ENCODE measurements at regions not wholly inside any gene's neighbourhood (a gene's known extent, or its start where the extent isn't known, plus 50 kb on each side); places are given as distances from the start of the nearest gene placed in this dataset.
A peak's percentile ranks its signal among the peaks of the same experiment; 100 is the strongest.
"Not testable (repeated sequence)": the region's sequence is repeated elsewhere in the genome, so short reads cannot be mapped to it uniquely, and the experiment has no call there.

DNA sequence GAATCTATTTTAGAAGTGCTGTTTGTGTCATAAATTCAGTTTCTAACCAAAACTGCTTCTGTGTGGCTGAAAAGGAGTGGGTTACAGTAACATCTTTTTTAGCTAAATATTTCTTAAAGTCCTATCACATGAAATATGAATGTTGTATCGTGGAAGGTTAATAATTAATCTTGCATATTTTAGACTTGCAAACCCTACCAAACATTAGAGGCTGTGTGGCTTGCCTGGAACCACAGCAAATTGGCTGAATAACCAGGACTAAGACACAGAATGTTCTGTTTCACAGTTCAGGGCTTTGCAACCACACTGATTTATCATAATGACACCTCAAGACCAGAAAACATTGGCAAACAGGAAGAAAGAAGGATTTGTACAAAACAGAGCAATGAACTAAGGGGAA lies 208.9 kb upstream of the CNTNAP5 start:
- H3K27me3 ChIP-seq (ENCODE audit: control insufficient read depth, insufficient read depth) = no peaks in the 10 kb centered on the region
- intact Hi-C loops (cut with DNase I) = no loop called here
- H3K27ac ChIP-seq (ENCODE audit: low read length) = no peak overlapping the region
- H3K4me1 ChIP-seq (ENCODE audit: control insufficient read depth, insufficient read depth, low read length) = no peaks in the 10 kb centered on the region
- ATAC-seq = no peak
- WGBS = 86% methylated on average over 1 of the region's 1 CpG
- no peaks in the 10 kb centered on the region for H3K9me3 ChIP-seq (ENCODE audit: control insufficient read depth, low read length)
- no peak for DNase-seq
- no peak overlapping the region for H3K4me3 ChIP-seq (ENCODE audit: low read length)

DNA sequence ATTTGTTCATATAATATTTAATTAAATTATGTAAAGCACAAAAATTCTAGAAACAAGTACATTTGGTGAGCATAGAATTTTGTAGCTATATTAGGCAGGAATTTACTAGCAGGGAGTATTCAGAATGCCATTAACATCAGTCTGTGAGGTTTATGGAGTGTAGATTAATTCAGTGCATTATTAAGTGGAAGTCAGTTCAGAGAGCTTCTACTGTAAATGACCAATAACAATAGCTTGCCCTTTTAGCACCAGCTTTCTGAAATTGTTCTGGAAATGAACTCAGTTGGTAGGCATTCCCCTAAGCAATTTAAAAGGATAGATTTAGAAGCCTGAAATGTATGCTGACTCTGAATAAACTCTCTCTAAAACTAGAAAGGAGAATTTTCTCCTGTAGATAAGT lies 208.2 kb upstream of the CNTNAP5 start:
- H3K27ac ChIP-seq (ENCODE audit: low read length) = no peak overlapping the region
- intact Hi-C loops (cut with DNase I) = no loop called here
- DNase-seq (no peak), ATAC-seq (no peak)
- H3K9me3 ChIP-seq (ENCODE audit: control insufficient read depth, low read length) = no peaks in the 10 kb centered on the region
- H3K4me3 ChIP-seq (ENCODE audit: low read length) = no peak overlapping the region
- H3K27me3 ChIP-seq (ENCODE audit: control insufficient read depth, insufficient read depth) = no peaks in the 10 kb centered on the region
- no peaks in the 10 kb centered on the region for H3K4me1 ChIP-seq (ENCODE audit: control insufficient read depth, insufficient read depth, low read length)

DNA sequence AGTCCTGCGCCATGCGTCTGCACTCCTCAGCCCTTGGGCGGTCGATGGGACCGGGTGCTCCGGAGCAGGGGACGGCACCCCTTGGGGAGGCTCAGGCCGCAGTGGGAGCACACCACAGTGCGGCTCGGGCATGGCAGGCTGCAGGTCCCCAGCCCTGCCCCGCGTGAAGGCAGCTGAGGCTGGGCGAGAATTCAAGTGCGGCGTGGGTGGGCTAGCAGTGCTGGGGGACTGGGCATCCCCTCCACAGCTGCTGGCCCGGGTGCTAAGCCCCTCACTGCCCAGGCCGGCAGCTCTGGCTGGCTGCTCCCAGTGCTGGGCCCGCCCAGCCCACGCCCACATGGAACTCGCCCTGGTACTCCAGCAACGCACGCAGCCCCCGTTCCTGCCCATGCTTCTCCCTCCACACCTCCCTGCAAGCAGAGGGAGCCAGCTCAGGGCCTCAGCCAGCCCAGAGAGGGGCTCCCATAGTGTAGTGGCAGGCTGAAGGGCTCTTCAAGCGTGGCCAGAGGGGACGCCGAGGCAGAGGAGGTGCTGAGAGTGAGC lies 198.3 kb upstream of the CNTNAP5 start:
- H3K4me3 ChIP-seq (ENCODE audit: low read length) = no peak overlapping the region
- 95% methylated on average over 26 of the region's 26 CpGs for WGBS
- H3K4me1 ChIP-seq (ENCODE audit: control insufficient read depth, insufficient read depth, low read length) = no peaks in the 10 kb centered on the region
- no peaks in the 10 kb centered on the region for H3K27me3 ChIP-seq (ENCODE audit: control insufficient read depth, insufficient read depth)
- no peak overlapping the region for H3K27ac ChIP-seq (ENCODE audit: low read length)
- ATAC-seq (no peak), DNase-seq (peak in 1 of 3 donors; percentile 50)
- intact Hi-C loops (cut with DNase I) = no loop called here
- no peaks in the 10 kb centered on the region for H3K9me3 ChIP-seq (ENCODE audit: control insufficient read depth, low read length)

DNA sequence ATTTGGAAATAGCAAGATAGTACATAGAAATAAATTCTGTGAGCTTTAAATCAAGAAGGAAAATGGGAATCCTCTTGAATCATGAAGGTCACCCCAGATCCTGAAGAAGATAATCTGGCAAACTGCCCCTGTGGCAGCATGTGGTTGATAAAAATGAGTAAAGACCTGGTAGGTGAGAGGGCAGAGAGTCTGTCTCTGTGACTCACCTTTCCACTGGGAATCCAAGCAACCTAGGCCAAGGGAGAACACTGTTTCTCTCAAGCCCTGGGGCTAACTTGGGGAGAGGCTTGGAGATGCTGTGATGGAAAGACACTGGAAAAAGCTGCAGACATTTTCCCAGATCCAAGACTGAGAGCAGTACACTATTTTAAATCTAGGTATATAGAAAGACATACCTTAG lies 185.8 kb upstream of the CNTNAP5 start:
- intact Hi-C loops (cut with DNase I) = no loop called here
- no peak overlapping the region for H3K27ac ChIP-seq (ENCODE audit: low read length)
- H3K27me3 ChIP-seq (ENCODE audit: control insufficient read depth, insufficient read depth) = no peaks in the 10 kb centered on the region
- DNase-seq = no peak
- H3K9me3 ChIP-seq (ENCODE audit: control insufficient read depth, low read length) = no peaks in the 10 kb centered on the region
- no peaks in the 10 kb centered on the region for H3K4me1 ChIP-seq (ENCODE audit: control insufficient read depth, insufficient read depth, low read length)
- H3K4me3 ChIP-seq (ENCODE audit: low read length) = no peak overlapping the region
- no peak for ATAC-seq

DNA sequence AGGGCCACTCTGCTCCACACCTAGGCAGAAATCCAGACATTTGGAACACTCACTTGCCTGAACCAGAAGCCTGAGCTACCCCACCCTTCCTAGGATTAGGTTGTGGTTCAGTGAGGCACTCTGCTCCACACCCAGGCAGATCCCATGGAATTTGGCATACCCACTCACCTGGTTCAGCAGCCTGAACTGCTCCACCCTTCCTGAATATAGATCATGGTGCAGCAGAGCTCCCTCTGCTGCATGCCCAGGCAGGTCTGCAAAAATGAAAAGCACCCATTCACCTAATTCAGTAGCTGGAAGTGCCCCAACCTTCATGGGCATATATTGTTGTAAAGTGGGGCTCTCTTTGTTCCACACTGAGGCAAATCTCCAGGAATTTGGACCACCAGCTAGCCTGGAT lies 185.1 kb upstream of the CNTNAP5 start:
- no peaks in the 10 kb centered on the region for H3K27me3 ChIP-seq (ENCODE audit: control insufficient read depth, insufficient read depth)
- ATAC-seq = no peak
- no peaks in the 10 kb centered on the region for H3K4me1 ChIP-seq (ENCODE audit: control insufficient read depth, insufficient read depth, low read length)
- H3K9me3 ChIP-seq (ENCODE audit: control insufficient read depth, low read length) = no peaks in the 10 kb centered on the region
- no peak overlapping the region for H3K4me3 ChIP-seq (ENCODE audit: low read length)
- DNase-seq = no peak
- no peak overlapping the region for H3K27ac ChIP-seq (ENCODE audit: low read length)
- intact Hi-C loops (cut with DNase I) = no loop called here

DNA sequence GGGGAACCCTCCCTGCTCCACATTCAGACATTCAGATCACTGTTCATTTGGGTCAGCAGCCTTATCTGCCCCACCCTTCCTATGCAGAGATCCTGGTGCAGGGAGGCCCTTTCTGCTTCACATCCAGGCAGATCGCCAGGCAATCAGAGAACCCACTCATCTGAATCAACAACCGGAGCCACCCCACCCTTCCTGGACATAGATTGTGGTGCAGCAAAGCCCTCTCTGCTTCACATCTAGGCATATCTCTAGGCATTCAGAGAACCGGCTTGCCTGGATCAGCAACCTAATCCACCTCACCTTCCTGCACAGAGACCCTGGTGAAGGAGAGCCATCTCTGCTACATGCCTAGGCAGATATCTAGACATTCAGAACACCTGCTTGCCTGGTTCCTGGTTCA lies 184.5 kb upstream of the CNTNAP5 start:
- Histone ChIP-seq H3K9me3 (ENCODE audit: control insufficient read depth, low read length) (no peaks in the 10 kb centered on the region), H3K27me3 (ENCODE audit: control insufficient read depth, insufficient read depth) (no peaks in the 10 kb centered on the region), H3K4me3 (ENCODE audit: low read length) (no peak overlapping the region), H3K27ac (ENCODE audit: low read length) (no peak overlapping the region), H3K4me1 (ENCODE audit: control insufficient read depth, insufficient read depth, low read length) (no peaks in the 10 kb centered on the region)
- ATAC-seq (no peak), DNase-seq (no peak)
- 87% methylated on average over 3 of the region's 3 CpGs for WGBS
- intact Hi-C loops (cut with DNase I) = no loop called here

DNA sequence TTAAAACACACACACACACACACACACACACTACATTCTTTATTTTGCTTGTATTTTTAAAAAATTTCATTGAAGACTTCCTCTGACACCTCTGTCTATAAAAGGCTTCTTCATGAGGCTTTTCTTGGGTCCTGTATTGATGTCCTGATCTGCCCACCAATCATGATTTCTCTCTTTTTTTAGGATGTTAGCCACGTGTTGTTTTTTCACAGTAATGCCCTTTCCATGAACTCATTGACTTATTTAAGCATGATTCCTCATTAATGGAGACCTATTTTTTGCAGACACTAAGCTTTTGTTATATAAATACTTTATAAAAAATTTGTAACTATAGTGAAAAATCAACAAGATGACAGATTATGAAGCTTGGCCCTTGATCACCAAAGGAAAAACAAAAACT lies 173.8 kb upstream of the CNTNAP5 start:
- 26% methylated on average over 1 of the region's 1 CpG for WGBS
- intact Hi-C loops (cut with DNase I) = no loop called here
- no peak for ATAC-seq
- no peaks in the 10 kb centered on the region for H3K27me3 ChIP-seq (ENCODE audit: control insufficient read depth, insufficient read depth)
- H3K4me3 ChIP-seq (ENCODE audit: low read length) = no peak overlapping the region
- no peak for DNase-seq
- peaks cover 2% of the 10 kb centered on the region for H3K9me3 ChIP-seq (ENCODE audit: control insufficient read depth, low read length)
- no peaks in the 10 kb centered on the region for H3K4me1 ChIP-seq (ENCODE audit: control insufficient read depth, insufficient read depth, low read length)
- H3K27ac ChIP-seq (ENCODE audit: low read length) = no peak overlapping the region

DNA sequence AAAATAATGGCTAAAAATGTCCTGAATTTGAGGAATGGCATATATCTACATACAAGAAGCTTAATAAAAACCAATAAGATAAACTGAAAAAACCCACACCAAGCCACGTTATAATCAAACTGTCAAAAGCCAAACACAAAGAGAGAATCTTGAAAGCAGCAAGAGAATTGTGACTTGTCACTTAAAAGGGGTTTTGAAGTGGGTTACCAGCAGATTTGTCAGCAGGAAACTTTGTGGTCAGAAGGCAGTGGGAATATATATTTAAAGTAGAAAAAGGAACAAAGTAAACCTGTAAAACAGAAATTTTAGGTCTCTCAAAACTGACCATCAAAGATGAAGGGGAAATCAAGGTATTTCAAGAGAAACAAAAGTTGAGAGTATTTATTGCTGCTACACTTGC lies 171.9 kb upstream of the CNTNAP5 start:
- no peak for DNase-seq
- peaks cover 2% of the 10 kb centered on the region for H3K9me3 ChIP-seq (ENCODE audit: control insufficient read depth, low read length)
- H3K27me3 ChIP-seq (ENCODE audit: control insufficient read depth, insufficient read depth) = no peaks in the 10 kb centered on the region
- ATAC-seq = no peak
- H3K4me3 ChIP-seq (ENCODE audit: low read length) = no peak overlapping the region
- intact Hi-C loops (cut with DNase I) = no loop called here
- H3K27ac ChIP-seq (ENCODE audit: low read length) = no peak overlapping the region
- WGBS = 37% methylated on average over 1 of the region's 1 CpG
- no peaks in the 10 kb centered on the region for H3K4me1 ChIP-seq (ENCODE audit: control insufficient read depth, insufficient read depth, low read length)

DNA sequence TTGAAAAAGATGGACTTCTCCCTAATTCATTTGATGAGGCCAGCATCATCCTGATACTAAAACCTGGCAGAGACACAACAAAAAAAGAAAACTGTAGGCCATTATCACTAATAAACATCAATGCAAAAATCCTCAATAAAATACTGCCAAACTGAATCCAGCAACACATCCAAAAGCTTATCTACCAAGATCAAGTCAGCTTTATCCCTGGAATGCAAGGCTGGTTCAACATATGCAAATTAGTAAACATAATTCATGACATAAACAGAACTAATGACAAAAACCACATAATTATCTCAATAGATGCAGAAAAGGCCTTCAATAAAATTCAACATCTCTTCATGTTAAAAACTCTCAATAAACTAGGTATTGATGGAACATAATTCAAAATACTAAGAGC lies 166.1 kb upstream of the CNTNAP5 start:
- H3K4me3 ChIP-seq (ENCODE audit: low read length); H3K27me3 ChIP-seq (ENCODE audit: control insufficient read depth, insufficient read depth); intact Hi-C loops (cut with DNase I); H3K4me1 ChIP-seq (ENCODE audit: control insufficient read depth, insufficient read depth, low read length); ATAC-seq; H3K9me3 ChIP-seq (ENCODE audit: control insufficient read depth, low read length); DNase-seq; H3K27ac ChIP-seq (ENCODE audit: low read length): not testable (repeated sequence)

DNA sequence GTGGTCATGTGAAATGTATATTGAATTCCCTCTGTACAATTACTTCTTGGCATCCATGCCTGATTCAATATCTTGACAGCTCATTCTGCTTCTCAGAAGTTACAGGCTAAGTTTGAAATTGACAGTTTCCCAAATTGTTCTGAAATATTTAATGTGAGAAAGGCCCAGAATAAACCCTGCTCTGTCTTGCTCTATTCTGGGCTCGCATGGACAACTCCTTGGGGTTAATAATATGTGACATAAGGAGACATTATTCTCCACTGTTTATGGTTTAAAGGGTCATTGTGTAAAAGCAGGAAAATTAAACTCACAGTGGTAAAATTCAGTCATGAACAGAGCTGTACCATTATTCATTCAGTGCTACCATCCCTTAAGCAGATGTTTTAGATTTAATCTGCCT lies 160.7 kb upstream of the CNTNAP5 start:
- WGBS = 72% methylated on average over 1 of the region's 1 CpG
- Histone ChIP-seq H3K4me1 (ENCODE audit: control insufficient read depth, insufficient read depth, low read length) (no peaks in the 10 kb centered on the region), H3K27me3 (ENCODE audit: control insufficient read depth, insufficient read depth) (no peaks in the 10 kb centered on the region), H3K27ac (ENCODE audit: low read length) (no peak overlapping the region), H3K4me3 (ENCODE audit: low read length) (no peak overlapping the region), H3K9me3 (ENCODE audit: control insufficient read depth, low read length) (no peaks in the 10 kb centered on the region)
- ATAC-seq (no peak), DNase-seq (no peak)
- intact Hi-C loops (cut with DNase I) = no loop called here

DNA sequence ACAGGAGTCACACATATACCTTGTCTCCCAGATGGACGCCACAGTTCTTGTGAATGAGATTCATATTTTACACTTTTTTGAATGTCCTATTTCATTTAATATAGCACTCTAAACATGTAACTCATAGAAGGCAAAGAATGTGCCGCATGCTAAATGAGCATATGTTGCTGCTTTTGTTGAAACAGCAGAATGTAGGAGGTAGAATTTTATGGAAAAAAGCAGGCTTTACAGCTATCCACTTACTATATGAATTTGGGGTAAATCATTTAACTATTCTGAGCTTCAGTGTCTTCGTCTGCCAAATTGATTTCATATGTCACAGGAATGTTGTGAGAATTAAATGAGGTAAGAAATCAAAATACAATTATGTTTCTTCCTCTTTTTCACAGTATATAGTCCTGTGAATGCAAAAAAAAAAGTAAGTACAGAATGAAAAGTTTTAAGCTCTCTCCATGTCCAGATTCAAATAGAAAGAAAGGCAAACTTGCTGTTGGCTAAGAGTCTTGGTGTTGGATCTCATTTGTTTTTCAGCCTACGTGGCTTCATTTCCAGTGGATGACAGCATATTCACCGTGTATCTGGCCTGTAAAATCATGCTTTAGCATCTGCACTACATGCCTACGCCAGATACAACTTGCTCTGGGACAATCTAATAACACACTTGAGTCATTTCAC lies 154.7 kb upstream of the CNTNAP5 start:
- Histone ChIP-seq H3K4me1 (ENCODE audit: control insufficient read depth, insufficient read depth, low read length) (no peaks in the 10 kb centered on the region), H3K27ac (ENCODE audit: low read length) (no peak overlapping the region), H3K4me3 (ENCODE audit: low read length) (no peak overlapping the region), H3K27me3 (ENCODE audit: control insufficient read depth, insufficient read depth) (no peaks in the 10 kb centered on the region), H3K9me3 (ENCODE audit: control insufficient read depth, low read length) (no peaks in the 10 kb centered on the region)
- intact Hi-C loops (cut with DNase I) = no loop called here
- DNase-seq (no peak), ATAC-seq (no peak)
- WGBS = 73% methylated on average over 6 of the region's 6 CpGs

DNA sequence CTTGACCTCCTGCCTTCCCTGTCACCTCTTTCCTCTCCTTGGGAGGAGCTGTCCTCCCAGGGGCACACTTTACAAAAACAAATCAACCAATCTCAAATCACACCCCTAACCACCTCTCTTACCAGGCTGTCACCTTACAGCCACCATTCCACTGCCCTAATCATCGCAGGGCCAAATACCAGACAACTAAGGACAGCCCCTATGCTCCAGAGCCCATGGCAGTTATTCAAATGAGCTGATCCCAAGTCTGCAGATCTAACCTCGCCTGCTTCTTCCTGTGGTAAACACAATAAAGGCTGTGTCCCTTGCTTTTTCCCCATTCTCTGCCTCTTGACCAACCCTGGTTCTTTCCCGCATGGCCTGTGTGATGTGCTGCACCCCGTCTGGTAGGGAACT lies 154.2 kb upstream of the CNTNAP5 start:
- Histone ChIP-seq H3K4me3 (ENCODE audit: low read length) (no peak overlapping the region), H3K4me1 (ENCODE audit: control insufficient read depth, insufficient read depth, low read length) (no peaks in the 10 kb centered on the region), H3K27ac (ENCODE audit: low read length) (no peak overlapping the region), H3K9me3 (ENCODE audit: control insufficient read depth, low read length) (no peaks in the 10 kb centered on the region), H3K27me3 (ENCODE audit: control insufficient read depth, insufficient read depth) (no peaks in the 10 kb centered on the region)
- 81% methylated on average over 4 of the region's 4 CpGs for WGBS
- ATAC-seq = no peak
- intact Hi-C loops (cut with DNase I) = no loop called here
- DNase-seq = no peak
